ENCODE measurements at regions not wholly inside any gene's neighbourhood (a gene's known extent, or its start where the extent isn't known, plus 50 kb on each side); places are given as distances from the start of the nearest gene placed in this dataset.
A peak's percentile ranks its signal among the peaks of the same experiment; 100 is the strongest.

- no peak overlapping the region for H3K4me3 ChIP-seq (replicated peaks in 1 of 3; ENCODE audit: insufficient read depth in 1 of 3, low read depth in 1 of 3, low read length in 3 of 3)
- no peak overlapping the region for H2AFZ ChIP-seq (ENCODE audit: low read depth, low read length)
- FAIRE-seq, result no peak
- no peaks in the 10 kb centered on the region for H3K36me3 ChIP-seq (ENCODE audit: control insufficient read depth in 2 of 2, extremely low read depth in 1 of 2, insufficient read depth in 2 of 2, low read length in 2 of 2)
- intact Hi-C loops (cut with micrococcal nuclease), result no loop called here
- no peaks in the 10 kb centered on the region for H3K27me3 ChIP-seq (ENCODE audit: control insufficient read depth in 2 of 2, insufficient read depth in 2 of 2, low read length in 2 of 2)
- dilution Hi-C loops (cut with MboI; ENCODE audit: extremely low pct_ligation_motif_present, low sequenced_read_pairs), result no loop called here
- H3K9me1 ChIP-seq (replicated peaks; ENCODE audit: control insufficient read depth, extremely low read depth, insufficient read depth, low read length), result no peaks in the 10 kb centered on the region
- no peak overlapping the region for H3K9ac ChIP-seq (replicated peaks; ENCODE audit: extremely low read depth, insufficient read depth, low read length)
- TF ChIP-seq CTCF (IDR thresholded peaks at IDR 0.05; ENCODE audit: extremely low read depth in 1 of 2, insufficient read depth in 1 of 2, low read depth in 1 of 2, low read length in 2 of 2), result no peak
- TF ChIP-seq MYC (IDR thresholded peaks at IDR 0.05; ENCODE audit: low read depth, low read length), result no peak
- no peak for TF ChIP-seq JUN (IDR thresholded peaks at IDR 0.05; ENCODE audit: borderline replicate concordance, insufficient read depth, insufficient read length, low read depth)
- TF ChIP-seq, protein P1, sequence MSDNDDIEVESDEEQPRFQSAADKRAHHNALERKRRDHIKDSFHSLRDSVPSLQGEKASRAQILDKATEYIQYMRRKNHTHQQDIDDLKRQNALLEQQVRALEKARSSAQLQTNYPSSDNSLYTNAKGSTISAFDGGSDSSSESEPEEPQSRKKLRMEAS (IDR thresholded peaks at IDR 0.05; ENCODE audit: insufficient read depth, insufficient read length), result no peak
- no peak for TF ChIP-seq EZH2 (IDR thresholded peaks at IDR 0.05; ENCODE audit: borderline replicate concordance, low read depth, low read length, severe bottlenecking)
- no peak for TF ChIP-seq FOS (IDR thresholded peaks at IDR 0.05; ENCODE audit: borderline replicate concordance, insufficient read depth, low read length)
- H3K27ac ChIP-seq (ENCODE audit: insufficient read depth, low read depth, low read length), result no peak overlapping the region
- H3K4me2 ChIP-seq (ENCODE audit: insufficient read depth, low read length), result no peak overlapping the region
- H3K79me2 ChIP-seq (ENCODE audit: control insufficient read depth, insufficient read depth, low read length), result no peaks in the 10 kb centered on the region
- ChIA-PET POLR2A (no interaction called here), CTCF (no interaction called here)
- H4K20me1 ChIP-seq (replicated peaks; ENCODE audit: control insufficient read depth, extremely low read depth, insufficient read depth, low read length), result no peaks in the 10 kb centered on the region
- BruUV-seq (replicated peaks), result no TSS peak
- no peaks in the 10 kb centered on the region for H3K4me1 ChIP-seq (ENCODE audit: control insufficient read depth, extremely low read depth, insufficient read depth, low read length)
- no peak for DNase-seq (ENCODE audit: low read depth, low spot score)
- H3K9me3 ChIP-seq (replicated peaks; ENCODE audit: control insufficient read depth, insufficient read depth, low read length), result no peaks in the 10 kb centered on the region
These were observed 154.9 kb downstream of the LNPK start for GRCh38 chr2:175847128-175847527.

DNA sequence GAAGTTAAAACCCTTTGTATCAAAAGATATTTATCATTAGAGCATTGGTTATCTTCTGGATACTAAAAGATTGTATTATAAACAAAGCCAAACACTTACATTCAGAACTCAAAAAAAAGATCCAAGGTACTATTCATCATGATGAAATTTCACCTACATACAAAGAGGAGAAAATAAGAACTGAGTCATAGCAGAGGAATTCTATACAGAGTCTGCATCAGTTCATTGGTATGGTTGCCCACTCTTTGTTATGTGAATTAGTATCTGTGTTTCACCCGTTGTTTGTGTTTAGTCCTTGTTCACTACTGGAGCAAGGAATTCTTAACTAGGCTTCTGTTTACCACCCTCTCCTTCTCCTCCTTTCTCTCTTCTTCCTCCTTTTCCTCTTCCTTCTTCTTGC, 157.9 kb downstream of the LNPK start:
- Histone ChIP-seq H3K9me1 (replicated peaks; ENCODE audit: control insufficient read depth, extremely low read depth, insufficient read depth, low read length) (no peaks in the 10 kb centered on the region), H3K9me3 (replicated peaks; ENCODE audit: control insufficient read depth, insufficient read depth, low read length) (no peaks in the 10 kb centered on the region), H3K4me2 (ENCODE audit: insufficient read depth, low read length) (no peak overlapping the region), H3K79me2 (ENCODE audit: control insufficient read depth, insufficient read depth, low read length) (no peaks in the 10 kb centered on the region), H2AFZ (ENCODE audit: low read depth, low read length) (no peak overlapping the region), H3K4me1 (ENCODE audit: control insufficient read depth, extremely low read depth, insufficient read depth, low read length) (no peaks in the 10 kb centered on the region), H3K36me3 (ENCODE audit: control insufficient read depth in 2 of 2, extremely low read depth in 1 of 2, insufficient read depth in 2 of 2, low read length in 2 of 2) (no peaks in the 10 kb centered on the region), H3K27me3 (ENCODE audit: control insufficient read depth in 2 of 2, insufficient read depth in 2 of 2, low read length in 2 of 2) (no peaks in the 10 kb centered on the region), H3K4me3 (replicated peaks in 1 of 3; ENCODE audit: insufficient read depth in 1 of 3, low read depth in 1 of 3, low read length in 3 of 3) (no peak overlapping the region), H4K20me1 (replicated peaks; ENCODE audit: control insufficient read depth, extremely low read depth, insufficient read depth, low read length) (no peaks in the 10 kb centered on the region), H3K9ac (replicated peaks; ENCODE audit: extremely low read depth, insufficient read depth, low read length) (no peak overlapping the region), H3K27ac (ENCODE audit: insufficient read depth, low read depth, low read length) (no peak overlapping the region)
- POLR2A ChIA-PET, result no interaction called here
- no TSS peak for BruUV-seq (replicated peaks)
- CTCF ChIA-PET, result no interaction called here
- DNase-seq (ENCODE audit: low read depth, low spot score), result no peak
- no peak for FAIRE-seq
- dilution Hi-C loops (cut with MboI; ENCODE audit: extremely low pct_ligation_motif_present, low sequenced_read_pairs) (no loop called here), intact Hi-C loops (cut with micrococcal nuclease) (no loop called here)
- TF ChIP-seq POLR2A (IDR thresholded peaks at IDR 0.05; ENCODE audit: low read depth, low read length), result no peak
- TF ChIP-seq, protein P1 (IDR thresholded peaks at IDR 0.05; ENCODE audit: insufficient read depth, insufficient read length), result no peak
- TF ChIP-seq CTCF (IDR thresholded peaks at IDR 0.05; ENCODE audit: extremely low read depth in 1 of 2, insufficient read depth in 1 of 2, low read depth in 1 of 2, low read length in 2 of 2), result no peak
- peak; percentile 19 for TF ChIP-seq FOS (IDR thresholded peaks at IDR 0.05; ENCODE audit: borderline replicate concordance, insufficient read depth, low read length)

All from endothelial cell of umbilical vein (primary cell).